Activated CD4-positive, alpha-beta memory T cell treated with anti-CD3 and anti-CD28 coated beads for 36 hours (primary cell): ENCODE measurements at regions not wholly inside any gene's neighbourhood (a gene's known extent, or its start where the extent isn't known, plus 50 kb on each side); places are given as distances from the start of the nearest gene placed in this dataset.

Experiments
- CTCF ChIA-PET: fragments of 350-600 bp; sonication (Branson Sonifier 250); formaldehyde crosslinking; loops from one replicate; lab custom pipeline; 2021; ENCODE audit warnings: antibody characterized with exemption, inconsistent platforms; lab: Charles Lee
- POLR2A ChIA-PET: fragments of 350-600 bp; sonication (Branson Sonifier 250); formaldehyde crosslinking; loops from one replicate; lab custom pipeline; 2021; ENCODE audit warnings: antibody characterized with exemption; lab: Charles Lee
- DNase-seq: peaks from one replicate; pipeline ENCODE4 v3.0.0-alpha.2; 2020
- H3K27ac Mint-ChIP-seq: one replicate; pipeline ENCODE4 v1.8.0; 2021; ENCODE audit warnings: mixed read lengths
- H3K27me3 Mint-ChIP-seq: one replicate; pipeline ENCODE4 v1.8.0; 2021; ENCODE audit warnings: mixed read lengths
- H3K36me3 Mint-ChIP-seq: one replicate; pipeline ENCODE4 v1.8.0; 2021; ENCODE audit warnings: mixed read lengths
- H3K4me1 Mint-ChIP-seq: one replicate; pipeline ENCODE4 v1.8.0; 2021; ENCODE audit warnings: low read depth, mixed read lengths
- H3K4me3 Mint-ChIP-seq: one replicate; pipeline ENCODE4 v1.8.0; 2021; ENCODE audit warnings: mild to moderate bottlenecking, mixed read lengths
- H3K9me3 Mint-ChIP-seq: one replicate; pipeline ENCODE4 v1.8.0; 2021; ENCODE audit warnings: mixed read lengths
- intact Hi-C: fragments of 100-400 bp; cut with micrococcal nuclease; formaldehyde crosslinking; loops from one replicate; pipeline ENCODE4 v1.15.1; 2023

- DNase-seq: no peak
- CTCF ChIA-PET: no interaction called here
These were observed 1112.7 kb downstream of the PDHA2 start for GRCh38 chr4:96952610-96953009.

DNA sequence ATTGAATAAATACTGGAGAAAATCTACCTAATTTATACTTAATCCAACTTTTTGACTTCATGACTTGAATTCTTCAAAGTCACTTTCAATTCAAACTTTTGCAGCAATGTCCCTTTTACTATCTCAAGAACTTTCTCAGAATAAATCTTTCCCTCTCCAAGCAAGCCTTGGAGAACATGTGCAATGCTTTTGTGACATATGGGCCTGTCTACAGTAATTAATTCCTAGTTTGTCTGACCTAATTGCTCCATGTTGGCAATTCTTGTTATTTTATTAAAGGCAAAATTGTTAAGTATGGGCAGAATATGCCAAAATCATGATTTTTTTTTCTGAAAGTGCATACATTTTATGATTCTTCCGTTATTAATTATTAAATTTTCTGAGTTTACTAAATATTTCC is 1115.3 kb downstream of the PDHA2 start:
- no peaks in the 10 kb centered on the region for H3K27me3 Mint-ChIP-seq
- CTCF ChIA-PET: no interaction called here
- POLR2A ChIA-PET: no interaction called here
- H3K36me3 Mint-ChIP-seq: no peaks in the 10 kb centered on the region
- H3K4me1 Mint-ChIP-seq: no peaks in the 10 kb centered on the region
- H3K9me3 Mint-ChIP-seq: peaks cover 3% of the 10 kb centered on the region
- H3K4me3 Mint-ChIP-seq: no peak overlapping the region
- H3K27ac Mint-ChIP-seq: no peak overlapping the region
- intact Hi-C loops: no loop called here
- no peak for DNase-seq

More at GRCh38 chr4:96952610-96953009, 1112.7 kb downstream of the PDHA2 start:
- Mint-ChIP-seq H3K36me3 (no peaks in the 10 kb centered on the region), H3K9me3 (peaks cover 3% of the 10 kb centered on the region), H3K4me1 (no peaks in the 10 kb centered on the region), H3K27ac (no peak overlapping the region), H3K27me3 (no peaks in the 10 kb centered on the region), H3K4me3 (no peak overlapping the region)
- POLR2A ChIA-PET: no interaction called here
- intact Hi-C loops: no loop called here

DNA sequence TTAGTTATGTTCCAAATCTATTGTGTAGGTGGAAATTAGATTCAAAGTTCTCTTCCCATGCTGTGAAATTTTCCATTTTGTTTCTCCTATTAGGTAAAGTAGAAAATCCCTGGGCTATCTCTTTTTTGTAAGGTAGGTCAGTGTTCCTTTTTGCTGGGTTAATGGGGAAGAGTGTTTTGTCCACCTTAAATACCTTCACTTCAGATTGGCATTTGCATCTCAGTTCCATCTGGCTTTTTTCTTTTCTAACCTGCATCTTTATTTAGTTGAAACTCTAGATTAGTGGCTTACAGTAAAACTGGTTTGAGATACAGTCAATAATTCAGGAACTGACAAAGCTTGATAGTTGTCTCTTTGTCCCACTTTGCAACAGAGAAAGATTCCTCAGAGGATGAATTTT is 1115.8 kb downstream of the PDHA2 start:
- H3K36me3 Mint-ChIP-seq: no peaks in the 10 kb centered on the region
- CTCF ChIA-PET: no interaction called here
- intact Hi-C loops: no loop called here
- no peak for DNase-seq
- POLR2A ChIA-PET: no interaction called here
- no peaks in the 10 kb centered on the region for H3K27me3 Mint-ChIP-seq
- no peaks in the 10 kb centered on the region for H3K4me1 Mint-ChIP-seq
- peaks cover 3% of the 10 kb centered on the region for H3K9me3 Mint-ChIP-seq
- no peak overlapping the region for H3K27ac Mint-ChIP-seq
- no peak overlapping the region for H3K4me3 Mint-ChIP-seq

DNA sequence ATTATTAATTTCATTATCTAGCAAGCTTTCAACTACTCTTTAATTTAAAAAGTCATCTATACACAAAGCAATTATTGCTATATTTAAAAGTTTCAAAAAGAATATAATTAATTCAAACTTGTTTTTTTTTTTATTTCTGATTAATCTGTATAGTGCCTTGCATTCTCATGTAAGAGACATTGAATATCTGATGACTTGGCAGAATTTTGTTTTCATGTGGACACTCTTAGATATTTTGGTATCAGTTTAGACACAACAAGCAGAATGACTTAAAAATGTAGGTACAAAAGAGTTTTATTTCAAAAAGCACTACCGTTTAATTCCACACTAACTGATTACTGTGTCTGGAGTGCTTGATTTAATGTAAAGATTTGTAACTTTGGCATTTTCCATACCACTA is 1129.6 kb downstream of the PDHA2 start:
- CTCF ChIA-PET: interaction anchor here (0.6 kb wide), 1 partner anchor 1186 kb away, joined by 3 read pairs; no protein-coding TSS in a partner anchor
- DNase-seq: no peak
- Mint-ChIP-seq H3K4me3 (no peak overlapping the region), H3K36me3 (no peaks in the 10 kb centered on the region), H3K27ac (no peak overlapping the region), H3K4me1 (no peaks in the 10 kb centered on the region), H3K27me3 (no peaks in the 10 kb centered on the region), H3K9me3 (peaks cover 8% of the 10 kb centered on the region)
- POLR2A ChIA-PET: no interaction called here
- intact Hi-C loops: no loop called here

DNA sequence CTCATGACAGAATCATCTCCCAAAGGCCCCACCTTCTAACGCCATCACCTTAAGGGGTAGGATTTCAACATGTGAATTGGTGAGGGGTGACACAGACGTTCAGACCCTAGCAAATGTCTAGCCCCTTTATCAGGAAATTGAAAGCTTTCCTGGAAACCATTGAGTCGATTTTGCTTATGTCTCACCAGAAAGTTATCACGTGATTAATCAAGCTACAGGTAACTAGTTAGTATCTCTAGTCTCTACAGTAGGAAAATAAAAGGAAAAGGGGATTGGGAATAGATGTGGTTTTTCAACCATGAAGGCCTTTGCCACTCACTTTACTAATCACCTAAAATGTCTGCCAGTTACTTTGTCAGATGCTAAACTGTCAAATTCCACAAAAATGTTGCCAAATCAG is 1133.0 kb downstream of the PDHA2 start:
- H3K4me3 Mint-ChIP-seq: no peak overlapping the region
- ChIA-PET POLR2A (no interaction called here), CTCF (no interaction called here)
- no peaks in the 10 kb centered on the region for H3K36me3 Mint-ChIP-seq
- DNase-seq: no peak
- no peaks in the 10 kb centered on the region for H3K27me3 Mint-ChIP-seq
- H3K9me3 Mint-ChIP-seq: peaks cover 2% of the 10 kb centered on the region
- no peaks in the 10 kb centered on the region for H3K4me1 Mint-ChIP-seq
- no peak overlapping the region for H3K27ac Mint-ChIP-seq
- intact Hi-C loops: no loop called here

DNA sequence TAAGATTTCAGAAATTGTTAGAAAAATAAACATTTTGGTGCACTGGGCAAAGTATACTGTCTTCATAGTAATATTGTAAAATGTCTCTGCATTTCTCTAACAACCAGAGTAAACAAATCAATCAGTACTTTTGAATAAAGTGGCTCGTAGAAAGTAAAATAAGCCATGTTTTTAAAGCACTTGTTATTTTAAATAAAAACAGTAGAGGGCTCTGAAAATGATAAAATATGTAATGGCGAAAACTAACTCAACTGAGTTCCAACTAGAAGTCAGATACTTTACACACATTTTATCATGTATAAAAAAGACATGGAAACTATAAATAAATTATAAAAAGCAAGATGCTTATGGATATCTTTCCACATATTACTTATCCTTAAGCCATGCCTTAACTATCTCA is 1134.4 kb downstream of the PDHA2 start:
- peaks cover 5% of the 10 kb centered on the region for H3K9me3 Mint-ChIP-seq
- no peak overlapping the region for H3K27ac Mint-ChIP-seq
- no peaks in the 10 kb centered on the region for H3K36me3 Mint-ChIP-seq
- H3K4me1 Mint-ChIP-seq: no peaks in the 10 kb centered on the region
- no peak for DNase-seq
- H3K27me3 Mint-ChIP-seq: no peaks in the 10 kb centered on the region
- ChIA-PET CTCF (no interaction called here), POLR2A (no interaction called here)
- intact Hi-C loops: no loop called here
- H3K4me3 Mint-ChIP-seq: no peak overlapping the region

DNA sequence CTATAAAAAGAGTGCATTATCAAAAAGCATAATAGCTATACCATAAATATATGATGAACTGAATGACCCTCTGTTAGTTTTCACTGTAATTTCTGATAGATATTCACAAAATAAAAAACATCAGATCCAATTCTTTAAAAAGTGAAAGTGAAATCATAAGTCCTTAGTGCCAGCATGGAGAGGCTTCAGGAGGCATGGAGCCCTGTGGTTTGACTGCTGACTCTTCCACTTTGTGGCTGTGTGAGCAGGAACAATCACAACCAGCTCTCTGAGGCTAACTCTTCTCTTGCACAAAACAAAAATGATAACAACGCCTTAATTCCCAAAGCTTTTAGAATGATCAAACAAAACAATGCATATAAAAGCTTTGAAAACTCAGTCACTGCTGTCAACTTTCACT is 1143.9 kb downstream of the PDHA2 start:
- POLR2A ChIA-PET: no interaction called here
- intact Hi-C loops: no loop called here
- H3K9me3 Mint-ChIP-seq: peaks cover 3% of the 10 kb centered on the region

DNA sequence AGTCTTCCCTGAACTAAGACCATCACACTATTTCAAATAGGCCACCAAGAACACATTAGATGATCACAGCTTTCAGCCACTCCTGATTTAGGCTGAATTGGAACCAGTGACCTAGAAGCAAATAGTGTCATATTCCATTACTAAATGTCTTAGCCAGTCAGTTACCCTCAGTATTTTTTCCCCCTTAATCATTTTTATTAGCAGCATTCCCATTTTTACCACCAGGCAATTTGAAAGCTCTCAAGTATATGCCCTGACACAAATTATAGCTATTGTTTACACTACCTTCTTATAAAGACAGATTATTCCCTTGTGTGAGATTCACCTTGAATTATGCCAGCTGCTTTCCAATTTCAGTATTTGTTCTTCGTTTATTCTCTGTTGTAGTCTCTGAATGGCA is 1146.9 kb downstream of the PDHA2 start:
- H3K9me3 Mint-ChIP-seq: no peaks in the 10 kb centered on the region
- no peaks in the 10 kb centered on the region for H3K4me1 Mint-ChIP-seq
- no peaks in the 10 kb centered on the region for H3K27me3 Mint-ChIP-seq
- POLR2A ChIA-PET: no interaction called here
- H3K4me3 Mint-ChIP-seq: no peak overlapping the region
- CTCF ChIA-PET: no interaction called here
- H3K36me3 Mint-ChIP-seq: no peaks in the 10 kb centered on the region
- intact Hi-C loops: no loop called here
- H3K27ac Mint-ChIP-seq: no peak overlapping the region
- DNase-seq: no peak

More for the DNA sequence above, 1143.9 kb downstream of the PDHA2 start:
- Mint-ChIP-seq H3K27ac (no peak overlapping the region), H3K4me3 (no peak overlapping the region), H3K4me1 (no peaks in the 10 kb centered on the region), H3K27me3 (no peaks in the 10 kb centered on the region), H3K36me3 (no peaks in the 10 kb centered on the region)
- no peak for DNase-seq
- CTCF ChIA-PET: no interaction called here

GRCh38 chr4:96991083-96991482 is 1151.2 kb downstream of the PDHA2 start:
- intact Hi-C loops: no loop called here
- no peaks in the 10 kb centered on the region for H3K27me3 Mint-ChIP-seq
- CTCF ChIA-PET: no interaction called here
- no peak overlapping the region for H3K4me3 Mint-ChIP-seq
- no peaks in the 10 kb centered on the region for H3K4me1 Mint-ChIP-seq
- H3K36me3 Mint-ChIP-seq: no peaks in the 10 kb centered on the region
- POLR2A ChIA-PET: no interaction called here
- H3K27ac Mint-ChIP-seq: no peak overlapping the region
- H3K9me3 Mint-ChIP-seq: no peaks in the 10 kb centered on the region
- DNase-seq: no peak

DNA sequence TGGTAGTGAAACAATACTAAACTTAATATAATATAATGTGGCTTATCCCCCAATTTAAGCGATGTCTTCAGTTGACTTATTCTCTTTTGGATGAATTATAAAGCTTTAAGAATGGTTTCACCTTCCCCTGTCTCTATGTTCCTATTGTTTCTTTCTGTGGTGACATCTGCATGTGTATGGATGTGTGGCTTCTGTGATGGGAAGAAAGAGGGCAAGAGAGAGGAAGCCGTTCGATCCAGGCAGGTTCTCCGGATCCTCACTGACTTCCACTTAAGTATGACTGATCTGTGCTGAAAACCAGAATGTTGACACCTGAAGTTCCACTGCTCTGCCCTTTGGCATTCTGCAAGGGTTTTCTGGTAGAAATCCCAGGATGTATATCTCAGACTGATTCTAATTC is 1150.8 kb downstream of the STPG2 start:
- ChIA-PET CTCF (no interaction called here), POLR2A (no interaction called here)
- no peaks in the 10 kb centered on the region for H3K9me3 Mint-ChIP-seq
- H3K36me3 Mint-ChIP-seq: no peaks in the 10 kb centered on the region
- no peak for DNase-seq
- no peak overlapping the region for H3K4me3 Mint-ChIP-seq
- intact Hi-C loops: no loop called here
- no peaks in the 10 kb centered on the region for H3K27me3 Mint-ChIP-seq
- H3K4me1 Mint-ChIP-seq: no peaks in the 10 kb centered on the region
- no peak overlapping the region for H3K27ac Mint-ChIP-seq

- Mint-ChIP-seq H3K4me3 (no peak overlapping the region), H3K4me1 (no peaks in the 10 kb centered on the region), H3K27me3 (no peaks in the 10 kb centered on the region), H3K27ac (no peak overlapping the region), H3K9me3 (no peaks in the 10 kb centered on the region), H3K36me3 (no peaks in the 10 kb centered on the region)
- POLR2A ChIA-PET: no interaction called here
- CTCF ChIA-PET: no interaction called here
- intact Hi-C loops: no loop called here
- no peak for DNase-seq
These were observed 1149.7 kb downstream of the STPG2 start for GRCh38 chr4:96993560-96993959.

- no peak overlapping the region for H3K4me3 Mint-ChIP-seq
- CTCF ChIA-PET: no interaction called here
- H3K27me3 Mint-ChIP-seq: no peaks in the 10 kb centered on the region
- H3K4me1 Mint-ChIP-seq: no peaks in the 10 kb centered on the region
- no peaks in the 10 kb centered on the region for H3K36me3 Mint-ChIP-seq
- no peak overlapping the region for H3K27ac Mint-ChIP-seq
- no peak for DNase-seq
- H3K9me3 Mint-ChIP-seq: no peaks in the 10 kb centered on the region
- POLR2A ChIA-PET: no interaction called here
- intact Hi-C loops: no loop called here
These were observed 1139.6 kb downstream of the STPG2 start for GRCh38 chr4:97003715-97004114.

- Mint-ChIP-seq H3K27me3 (no peaks in the 10 kb centered on the region), H3K9me3 (no peaks in the 10 kb centered on the region), H3K36me3 (no peaks in the 10 kb centered on the region), H3K4me3 (no peak overlapping the region), H3K4me1 (no peaks in the 10 kb centered on the region), H3K27ac (no peak overlapping the region)
- DNase-seq: no peak
- POLR2A ChIA-PET: no interaction called here
- CTCF ChIA-PET: no interaction called here
- intact Hi-C loops: no loop called here
These were observed 1130.0 kb downstream of the STPG2 start for GRCh38 chr4:97013309-97013708.
